A204.1 (cell line): ENCODE measurements at regions not wholly inside any gene's neighbourhood (a gene's known extent, or its start where the extent isn't known, plus 50 kb on each side); places are given as distances from the start of the nearest gene placed in this dataset.

Source experiments
- FAIRE-seq: peaks from 2 replicates; lab custom pipeline; 2012; peaks lifted over from hg19 to GRCh38; lab: Jason Lieb, UNC

- FAIRE-seq, result no peak
These were observed 56.9 kb downstream of the RDH14 start for GRCh38 chr2:18503376-18504228.

GRCh38 chr2:18502142-18502541 is 58.3 kb downstream of the RDH14 start:
- FAIRE-seq, result no peak

GRCh38 chr2:18501729-18502128 is 58.7 kb downstream of the RDH14 start:
- FAIRE-seq, result no peak

- no peak for FAIRE-seq
These were observed 59.3 kb downstream of the RDH14 start for GRCh38 chr2:18501156-18501555.

- no peak for FAIRE-seq
These were observed 60.1 kb downstream of the RDH14 start for GRCh38 chr2:18500333-18500732.

- FAIRE-seq, result no peak
These were observed 61.9 kb downstream of the RDH14 start for GRCh38 chr2:18498531-18498930.

GRCh38 chr2:18496516-18496915 is 63.9 kb downstream of the RDH14 start:
- FAIRE-seq, result no peak

- no peak for FAIRE-seq
These were observed 65.4 kb downstream of the RDH14 start for GRCh38 chr2:18495058-18495457.

GRCh38 chr2:18492721-18493120 is 67.7 kb downstream of the RDH14 start:
- FAIRE-seq, result no peak

GRCh38 chr2:18491577-18491976 is 68.9 kb downstream of the RDH14 start:
- no peak for FAIRE-seq

- FAIRE-seq, result no peak
These were observed 69.6 kb downstream of the RDH14 start for GRCh38 chr2:18490901-18491300.

GRCh38 chr2:18487106-18487913 is 73.1 kb downstream of the RDH14 start:
- FAIRE-seq, result no peak

GRCh38 chr2:18484625-18485024 is 75.8 kb downstream of the RDH14 start:
- FAIRE-seq, result no peak

- FAIRE-seq, result no peak
These were observed 76.6 kb downstream of the RDH14 start for GRCh38 chr2:18483896-18484295.

GRCh38 chr2:18482666-18483065 is 77.8 kb downstream of the RDH14 start:
- no peak for FAIRE-seq

- no peak for FAIRE-seq
These were observed 80.5 kb downstream of the RDH14 start for GRCh38 chr2:18479947-18480369.

GRCh38 chr2:18477293-18477692 is 83.2 kb downstream of the RDH14 start:
- FAIRE-seq, result no peak

- FAIRE-seq, result no peak
These were observed 84.0 kb downstream of the RDH14 start for GRCh38 chr2:18476484-18476883.

GRCh38 chr2:18475884-18476283 is 84.6 kb downstream of the RDH14 start:
- FAIRE-seq, result no peak

- no peak for FAIRE-seq
These were observed 85.8 kb downstream of the RDH14 start for GRCh38 chr2:18474700-18475099.

GRCh38 chr2:18473241-18474181 is 86.9 kb downstream of the RDH14 start:
- no peak for FAIRE-seq

GRCh38 chr2:18467749-18468360 is 92.6 kb downstream of the RDH14 start:
- no peak for FAIRE-seq
